ENCODE measurements at regions not wholly inside any gene's neighbourhood (a gene's known extent, or its start where the extent isn't known, plus 50 kb on each side); places are given as distances from the start of the nearest gene placed in this dataset.

GRCh38 chr12:98296462-98297079, 218.8 kb upstream of the TMPO start:
- DNase-seq: no peak

DNA sequence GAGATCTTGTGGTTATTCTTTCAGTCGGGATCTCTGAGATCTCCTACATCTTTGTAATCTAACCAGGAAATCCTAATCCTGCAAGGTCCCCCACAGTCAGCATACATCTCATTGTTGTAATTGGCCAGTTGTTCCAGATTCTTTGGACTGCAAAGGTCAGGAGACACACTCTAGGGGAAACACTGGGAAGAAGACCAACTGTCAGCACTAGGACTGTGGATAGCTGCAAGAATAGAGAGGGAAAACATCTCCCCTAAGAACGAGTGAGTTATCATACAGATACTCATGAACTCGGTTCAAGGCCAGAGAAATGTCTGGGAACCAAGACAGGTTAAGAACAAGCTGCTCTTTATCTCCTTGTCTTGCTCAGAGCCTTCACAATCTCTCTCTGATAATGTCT, 217.9 kb upstream of the TMPO start:
- DNase-seq: no peak

DNA sequence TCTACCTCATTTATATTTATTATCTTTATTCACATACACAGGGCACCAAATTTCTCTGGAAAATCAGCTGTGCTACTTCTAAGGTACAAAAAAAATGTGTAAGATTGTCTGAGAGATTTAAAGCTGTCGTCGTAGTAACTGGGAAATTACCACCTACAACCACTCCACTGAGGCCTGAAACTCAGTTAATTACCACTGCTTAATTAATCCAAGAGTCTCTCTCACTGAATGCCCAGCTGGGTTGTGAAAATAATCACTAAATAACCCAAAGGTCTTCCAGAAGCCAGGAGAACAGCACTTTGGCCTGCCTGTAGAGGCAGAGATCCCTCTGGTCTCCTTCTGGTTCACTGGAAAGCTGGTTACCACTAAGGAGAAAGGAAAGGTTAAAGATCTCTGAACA, 207.2 kb upstream of the TMPO start:
- no peak for DNase-seq

DNA sequence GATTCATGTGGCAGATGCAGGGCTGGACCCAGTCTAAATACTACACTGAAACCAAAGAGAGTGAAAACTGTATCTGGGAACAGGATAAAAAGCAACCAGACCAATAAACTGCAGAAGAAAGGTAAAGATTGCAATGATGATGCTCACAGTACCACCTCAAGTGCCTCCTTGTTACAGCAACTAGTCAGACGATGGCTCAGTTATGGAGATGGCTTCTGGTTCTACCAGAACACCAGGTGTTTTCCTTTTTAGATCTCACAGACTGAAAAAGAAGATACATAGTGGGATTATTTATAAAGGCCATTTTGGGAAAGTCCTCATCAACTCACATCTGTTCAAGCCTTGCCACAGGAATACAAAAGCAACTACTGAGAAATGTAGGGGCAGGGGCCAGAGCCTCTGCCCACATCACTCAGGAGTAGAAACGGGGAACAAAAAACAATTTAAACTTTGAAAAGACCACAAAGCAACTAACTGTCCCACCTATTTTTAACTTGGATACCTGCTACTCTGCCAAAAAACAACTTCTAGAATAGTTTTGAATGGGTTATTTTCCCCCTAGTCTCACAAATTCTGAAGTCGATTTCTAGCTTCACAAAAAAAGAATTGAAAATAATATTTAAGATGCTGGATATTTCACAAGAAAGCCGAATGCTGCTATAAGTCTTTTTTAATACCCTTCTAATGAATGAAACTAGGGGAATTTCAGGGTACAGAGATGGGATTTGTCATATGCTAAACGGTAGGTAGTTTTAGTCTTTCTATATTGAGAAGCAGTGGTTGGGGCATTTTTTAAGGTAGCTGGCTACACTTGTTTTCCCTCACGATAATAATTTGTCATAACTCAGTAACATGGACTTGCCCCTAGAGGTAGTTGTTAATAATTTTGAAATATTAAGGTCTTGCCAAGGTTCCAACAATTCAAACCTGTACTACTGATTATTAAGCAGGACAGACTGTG, 197.2 kb upstream of the TMPO start:
- no peak for DNase-seq

- DNase-seq: no peak
Observed at GRCh38 chr12:98319716-98320425, 195.5 kb upstream of the TMPO start.

- DNase-seq: no peak
Observed at GRCh38 chr12:98325003-98325402, 190.4 kb upstream of the TMPO start.

GRCh38 chr12:98328467-98328866, 186.9 kb upstream of the TMPO start:
- DNase-seq: no peak

DNA sequence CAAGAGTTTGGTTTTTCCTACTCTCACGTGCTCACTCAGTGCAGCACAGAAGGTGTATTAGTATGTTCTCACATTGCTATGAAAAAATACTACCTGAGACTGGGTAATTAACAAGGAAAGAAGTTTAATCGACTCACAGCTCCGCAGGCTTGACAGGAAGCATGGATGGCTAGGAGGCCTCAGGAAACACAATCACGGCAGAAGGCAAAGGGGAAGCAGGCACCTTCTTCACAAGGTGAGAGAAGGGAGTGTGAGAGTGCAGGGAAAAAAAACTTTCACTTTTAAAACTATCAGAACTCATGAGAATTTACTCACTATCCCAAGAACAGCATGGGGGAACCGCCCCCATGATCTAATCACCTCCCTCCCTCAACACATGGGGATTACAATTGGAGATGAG, 185.8 kb upstream of the TMPO start:
- DNase-seq: no peak

DNA sequence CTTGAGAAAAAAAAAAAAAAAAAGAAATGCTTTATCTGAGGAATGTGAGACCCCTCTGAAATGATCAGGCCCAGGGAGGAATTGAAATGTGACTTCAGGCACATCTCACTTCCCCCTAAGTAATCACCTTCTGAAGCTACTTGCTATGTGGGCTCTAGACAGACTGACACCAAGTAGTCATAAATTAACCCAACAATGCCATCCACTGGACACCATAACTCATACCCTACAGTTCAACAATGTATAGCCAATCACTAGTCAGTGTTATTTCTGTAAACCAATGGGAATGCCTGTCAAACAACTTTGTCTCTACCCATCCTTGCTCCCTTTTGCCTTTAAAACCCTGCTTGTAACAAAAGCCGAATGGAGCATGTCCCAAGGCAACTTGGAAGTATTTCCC, 182.7 kb upstream of the TMPO start:
- no peak for DNase-seq

DNA sequence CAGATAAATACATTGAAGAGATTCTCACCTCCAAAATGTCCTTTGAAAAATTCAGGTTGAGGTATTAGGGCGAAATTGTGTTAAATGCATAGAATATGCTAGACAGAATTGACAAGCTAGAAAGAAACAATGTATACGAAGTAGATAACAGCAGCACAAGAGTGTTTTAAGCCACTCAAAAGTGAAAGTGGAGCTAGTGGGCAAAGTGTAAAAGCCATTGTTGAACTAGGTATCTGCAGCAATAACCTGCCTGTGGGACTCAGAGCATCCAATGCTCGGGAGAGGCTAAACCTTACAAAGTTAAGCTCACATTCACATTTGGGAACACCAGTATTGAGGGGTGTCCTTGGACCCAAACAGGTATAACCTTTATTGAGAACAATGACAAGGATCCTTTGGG, 180.6 kb upstream of the TMPO start:
- no peak for DNase-seq

- no peak for DNase-seq
Observed at GRCh38 chr12:98341026-98341425, 174.4 kb upstream of the TMPO start.

DNA sequence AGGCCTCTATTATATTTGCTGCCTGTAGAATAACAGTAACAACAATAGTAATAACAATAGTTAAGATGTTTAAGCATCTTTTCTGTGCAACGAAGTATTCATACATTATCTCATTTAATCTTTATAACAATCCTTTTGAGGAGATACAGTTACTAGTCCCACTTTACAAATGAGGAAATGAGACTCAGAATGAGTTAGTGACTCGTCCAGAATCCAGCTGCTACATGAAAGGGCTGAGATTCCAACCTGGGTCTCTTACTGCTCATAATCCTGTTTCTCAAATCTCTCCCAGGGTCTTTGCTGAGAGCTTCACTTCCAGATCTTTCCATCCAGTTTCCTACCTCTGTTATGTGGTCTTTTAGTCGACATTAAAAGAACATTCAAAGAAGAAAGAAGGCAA, 173.7 kb upstream of the TMPO start:
- DNase-seq: no peak

DNA sequence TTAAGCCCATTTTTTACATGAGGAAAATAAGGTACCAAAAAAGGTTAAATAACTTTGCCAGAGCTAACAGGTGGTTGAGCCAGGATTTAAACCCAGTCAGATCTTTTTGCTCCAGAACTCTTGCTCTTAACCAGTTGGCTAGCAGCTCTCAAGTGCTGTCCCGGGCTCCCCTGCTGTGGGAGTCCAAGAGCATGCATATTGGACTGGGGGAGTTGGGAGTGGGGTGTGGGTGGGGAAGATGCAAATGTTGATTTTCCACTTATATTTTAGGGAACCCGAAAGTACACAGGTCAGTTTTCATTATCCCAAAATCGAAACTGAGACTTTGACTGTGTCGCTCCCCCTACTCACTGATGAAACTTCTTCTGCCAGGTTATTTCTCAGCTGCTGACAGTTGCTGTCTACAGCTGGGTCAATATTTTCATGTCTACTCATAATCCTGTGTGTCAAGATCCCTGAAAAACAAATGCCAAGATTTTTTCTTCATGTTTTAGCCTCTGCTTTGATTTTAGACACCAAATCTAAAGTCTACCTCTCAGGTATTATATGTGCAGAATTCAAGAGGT, 172.3 kb upstream of the TMPO start:
- DNase-seq: no peak

- no peak for DNase-seq
Observed at GRCh38 chr12:98344046-98344930, 171.1 kb upstream of the TMPO start.

- no peak for DNase-seq
Observed at GRCh38 chr12:98345308-98345876, 170.0 kb upstream of the TMPO start.

DNA sequence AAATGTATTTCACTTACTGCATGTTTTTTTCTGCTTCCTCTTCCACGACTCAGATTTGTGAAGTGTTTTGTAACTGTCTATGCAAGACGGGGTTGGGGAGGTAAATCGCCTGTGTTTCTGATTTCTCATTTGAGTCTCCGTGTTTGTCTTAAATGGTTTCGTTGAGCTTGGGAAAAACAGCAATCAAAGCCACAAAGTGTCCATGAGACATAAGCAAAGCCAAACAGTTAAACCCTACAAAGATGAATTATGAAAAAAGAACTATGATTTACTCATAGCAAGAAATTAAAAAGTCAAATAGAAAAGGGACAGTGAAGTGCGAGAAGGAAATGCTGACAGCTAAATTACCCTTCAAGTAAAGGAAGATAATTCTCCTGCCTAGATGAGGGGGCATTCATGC, 164.3 kb upstream of the TMPO start:
- DNase-seq: no peak

DNA sequence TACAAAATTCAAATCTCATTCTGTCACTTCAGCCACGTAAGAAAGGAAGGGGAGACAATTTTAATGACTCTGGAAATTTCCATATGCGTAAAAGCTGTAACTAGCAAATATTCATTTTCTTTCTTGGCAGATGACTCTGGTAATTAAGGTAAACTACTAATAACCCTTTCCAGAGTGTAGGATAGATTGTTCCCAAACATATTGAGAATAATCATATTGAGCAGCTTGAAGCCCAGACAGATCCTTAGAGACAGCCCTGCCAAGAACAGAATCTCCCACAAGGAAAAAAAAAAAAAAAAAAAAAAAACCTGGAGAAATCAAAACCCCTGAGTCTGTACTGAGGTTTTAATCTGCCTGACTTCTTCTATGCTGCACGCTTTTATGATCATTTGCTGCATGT, 163.6 kb upstream of the TMPO start:
- DNase-seq: no peak

DNA sequence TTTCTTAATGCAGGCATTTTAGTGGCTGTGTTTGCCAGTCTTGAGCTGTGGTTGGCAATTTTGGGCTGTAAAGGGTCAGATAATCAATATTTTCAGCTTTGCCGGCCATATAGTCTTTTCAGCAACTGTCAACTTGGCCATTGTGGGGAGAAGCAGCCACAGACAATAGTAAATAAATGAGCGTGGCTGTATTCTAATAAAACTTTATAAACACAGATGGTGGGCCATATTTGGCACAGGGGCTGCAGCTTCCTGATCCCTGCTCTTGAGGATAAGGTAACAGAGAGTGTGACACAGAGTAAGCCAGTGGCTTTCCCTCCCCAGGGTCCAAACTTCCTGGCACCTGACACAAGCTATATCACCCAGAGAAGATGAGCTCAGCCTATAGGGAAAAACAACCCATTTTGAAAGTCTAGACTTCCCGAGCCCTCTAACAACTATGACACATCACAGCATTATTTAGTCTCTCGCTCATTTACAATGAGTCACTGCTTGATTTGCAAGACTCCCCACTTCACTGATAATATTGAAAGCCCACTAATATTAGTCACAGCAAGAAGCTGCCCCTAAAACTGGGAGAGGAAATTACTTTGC, 163.1 kb upstream of the TMPO start:
- peak; percentile 69 for DNase-seq

- no peak for DNase-seq
Observed at GRCh38 chr12:98352835-98353234, 162.6 kb upstream of the TMPO start.

GRCh38 chr12:98354520-98355035, 160.8 kb upstream of the TMPO start:
- DNase-seq: no peak

DNA sequence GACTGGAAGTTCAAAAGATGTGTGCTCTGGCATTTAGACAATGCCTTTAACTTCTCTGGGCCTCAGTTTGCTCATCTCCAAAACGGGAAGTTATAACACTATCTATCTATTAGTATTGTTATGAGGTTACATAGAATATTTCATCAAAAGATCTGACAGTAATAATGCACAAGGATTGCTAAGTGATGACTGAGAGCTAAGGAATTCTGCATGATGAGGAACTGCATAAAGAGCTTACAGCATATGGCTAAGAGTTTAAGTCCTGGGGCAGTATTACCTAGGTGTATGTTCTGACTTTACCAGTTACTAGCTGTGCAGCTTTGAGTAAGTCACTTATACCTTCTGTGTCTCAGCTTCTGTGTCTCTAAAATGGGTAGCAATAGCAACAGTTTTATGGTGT, 160.1 kb upstream of the TMPO start:
- no peak for DNase-seq

Data from dermis blood vessel endothelial cell (primary cell).